GM23248 (cell line): ENCODE measurements at regions not wholly inside any gene's neighbourhood (a gene's known extent, or its start where the extent isn't known, plus 50 kb on each side); places are given as distances from the start of the nearest gene placed in this dataset.

Experiments used
- DNase-seq: peaks from one replicate; pipeline ENCODE4 v3.0.0-alpha.2; 2015
- H2AFZ ChIP-seq: fragments of 200-600 bp; sonication (generic); 2 replicates; pipeline ENCODE4 v1.6.1; 2016; ENCODE audit warnings: antibody characterized with exemption
- H3F3A ChIP-seq: fragments of 200-600 bp; sonication (generic); 2 replicates; pipeline ENCODE4 v1.6.1; 2016; ENCODE audit warnings: mild to moderate bottlenecking, antibody characterized with exemption, mixed run types; ENCODE audit not compliant: insufficient read depth
- H3K27ac ChIP-seq: fragments of 200-600 bp; sonication (generic); 2 replicates; pipeline ENCODE4 v1.5.1; 2016; ENCODE audit warnings: mild to moderate bottlenecking
- H3K27me3 ChIP-seq: fragments of 200-600 bp; sonication (generic); replicated peaks from 2 replicates; pipeline ENCODE4 v1.6.1; 2016; ENCODE audit warnings: mild to moderate bottlenecking; ENCODE audit not compliant: insufficient read depth
- H3K36me3 ChIP-seq: fragments of 200-600 bp; sonication (generic); 2 replicates; pipeline ENCODE4 v1.6.1; 2016; ENCODE audit warnings: low read depth, mild to moderate bottlenecking
- H3K4me1 ChIP-seq: fragments of 200-600 bp; sonication (generic); 2 replicates; pipeline ENCODE4 v1.6.1; 2016; ENCODE audit warnings: mild to moderate bottlenecking; ENCODE audit not compliant: insufficient read depth
- H3K4me2 ChIP-seq: fragments of 200-600 bp; sonication (generic); one replicate; pipeline ENCODE4 v1.6.1; 2016; ENCODE audit warnings: mild to moderate bottlenecking; ENCODE audit not compliant: unreplicated experiment
- H3K4me3 ChIP-seq: fragments of 200-600 bp; sonication (generic); 2 replicates; pipeline ENCODE4 v1.5.1; 2016; ENCODE audit warnings: mild to moderate bottlenecking
- H3K79me2 ChIP-seq: fragments of 200-600 bp; sonication (generic); 2 replicates; pipeline ENCODE4 v1.6.1; 2016; ENCODE audit warnings: mild to moderate bottlenecking; ENCODE audit not compliant: insufficient read depth
- H3K9ac ChIP-seq: fragments of 200-600 bp; sonication (generic); 2 replicates; pipeline ENCODE4 v1.6.1; 2016; ENCODE audit warnings: mild to moderate bottlenecking
- H3K9me2 ChIP-seq: fragments of 200-600 bp; sonication (generic); 2 replicates; pipeline ENCODE4 v1.6.1; 2016; ENCODE audit warnings: mixed run types, mild to moderate bottlenecking, moderate library complexity; ENCODE audit not compliant: insufficient read depth
- H3K9me3 ChIP-seq: fragments of 200-600 bp; sonication (generic); one replicate; pipeline ENCODE4 v1.6.1; 2017; ENCODE audit warnings: low read depth
- H4K20me1 ChIP-seq: fragments of 200-600 bp; sonication (generic); 2 replicates; pipeline ENCODE4 v1.6.0; 2016; ENCODE audit not compliant: insufficient read depth
- EZH2 ChIP-seq: fragments of 200-600 bp; sonication (generic); IDR thresholded peaks from 2 replicates; pipeline ENCODE4 v1.6.1; 2018; ENCODE audit warnings: antibody characterized with exemption, mild to moderate bottlenecking; ENCODE audit not compliant: insufficient read depth, poor library complexity, severe bottlenecking
- EZH2phosphoT487 ChIP-seq: fragments of 200-600 bp; sonication (generic); IDR thresholded peaks from 2 replicates; pipeline ENCODE4 v1.6.1; 2018; ENCODE audit warnings: antibody characterized with exemption, moderate library complexity, mild to moderate bottlenecking, low read depth; ENCODE audit not compliant: insufficient read depth
- WGBS, 2 experiments: methylation state at CpG; one replicate each; pipeline ENCODE4 v1.1.6; 2015 to 2017; ENCODE audit warnings: low lambda C conversion rate in 2 of 2, low coverage in 1 of 2; ENCODE audit errors: missing lambda C conversion rate in 2 of 2; 5-methylcytosine and 5-hydroxymethylcytosine counted together
- in situ Hi-C: fragments of 300-500 bp; cut with MboI; formaldehyde crosslinking; loops from 2 replicates; pipeline ENCODE4 v1.15.0; 2020

- Histone ChIP-seq H4K20me1 (no peaks in the 10 kb centered on the region), H3K4me3 (no peak overlapping the region), H3K27ac (no peak overlapping the region), H2AFZ (no peak overlapping the region), H3K9me2 (no peaks in the 10 kb centered on the region), H3K27me3 (no peaks in the 10 kb centered on the region), H3K4me1 (no peaks in the 10 kb centered on the region), H3K79me2 (no peaks in the 10 kb centered on the region), H3F3A (no peaks in the 10 kb centered on the region), H3K4me2 (no peak overlapping the region), H3K9ac (no peak overlapping the region), H3K9me3 (no peaks in the 10 kb centered on the region), H3K36me3 (no peaks in the 10 kb centered on the region)
- TF ChIP-seq EZH2: no peak
- TF ChIP-seq EZH2phosphoT487: no peak
- in situ Hi-C loops: no loop called here
- no peak for DNase-seq
- WGBS, 2 experiments: 19 to 24% methylated on average over 1 of the region's 1 CpG
Observed at GRCh38 chr14:66238969-66239368, 247.2 kb upstream of the CCDC196 start.

- no peak overlapping the region for H3K4me3 ChIP-seq
- no peaks in the 10 kb centered on the region for H4K20me1 ChIP-seq
- no peaks in the 10 kb centered on the region for H3K79me2 ChIP-seq
- no peak for DNase-seq
- TF ChIP-seq EZH2phosphoT487 (no peak), EZH2 (no peak)
- no peaks in the 10 kb centered on the region for H3K4me1 ChIP-seq
- no peaks in the 10 kb centered on the region for H3K9me2 ChIP-seq
- no peak overlapping the region for H3K4me2 ChIP-seq
- 48 to 52% methylated on average over 4 of the region's 4 CpGs for WGBS, 2 experiments
- in situ Hi-C loops: no loop called here
- no peak overlapping the region for H3K9ac ChIP-seq
- H2AFZ ChIP-seq: no peak overlapping the region
- H3K27ac ChIP-seq: no peak overlapping the region
- no peaks in the 10 kb centered on the region for H3K36me3 ChIP-seq
- no peaks in the 10 kb centered on the region for H3K27me3 ChIP-seq
- H3F3A ChIP-seq: no peaks in the 10 kb centered on the region
- H3K9me3 ChIP-seq: no peaks in the 10 kb centered on the region
Observed at GRCh38 chr14:66239589-66239988, 246.6 kb upstream of the CCDC196 start.

DNA sequence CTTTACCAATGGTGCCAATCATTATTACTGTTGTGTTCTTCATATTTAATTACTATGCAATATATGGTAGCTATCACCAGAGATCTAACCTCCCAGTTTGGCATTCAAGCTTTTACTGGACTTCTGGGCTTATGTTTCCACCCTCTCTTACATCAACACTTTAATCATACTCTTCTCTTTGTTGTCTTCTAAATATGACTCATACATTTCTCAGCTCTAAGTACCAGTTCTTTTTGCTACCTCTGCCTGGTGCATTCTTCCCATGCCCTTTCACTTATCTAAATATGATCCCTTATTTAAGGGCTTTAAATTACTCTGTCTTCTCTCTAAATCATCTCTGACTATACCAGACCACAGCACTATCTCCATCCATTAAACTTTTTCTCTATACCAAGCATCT is 246.1 kb upstream of the CCDC196 start:
- H3K9ac ChIP-seq: no peak overlapping the region
- H3K79me2 ChIP-seq: no peaks in the 10 kb centered on the region
- H3K4me3 ChIP-seq: no peak overlapping the region
- no peaks in the 10 kb centered on the region for H3K9me2 ChIP-seq
- TF ChIP-seq EZH2 (no peak), EZH2phosphoT487 (no peak)
- H2AFZ ChIP-seq: no peak overlapping the region
- H3K9me3 ChIP-seq: no peaks in the 10 kb centered on the region
- H4K20me1 ChIP-seq: no peaks in the 10 kb centered on the region
- in situ Hi-C loops: no loop called here
- H3K36me3 ChIP-seq: no peaks in the 10 kb centered on the region
- H3F3A ChIP-seq: no peaks in the 10 kb centered on the region
- no peaks in the 10 kb centered on the region for H3K27me3 ChIP-seq
- no peak overlapping the region for H3K4me2 ChIP-seq
- peak; percentile 9 for DNase-seq
- no peak overlapping the region for H3K27ac ChIP-seq
- H3K4me1 ChIP-seq: no peaks in the 10 kb centered on the region

- H3K4me1 ChIP-seq: no peaks in the 10 kb centered on the region
- H3K79me2 ChIP-seq: no peaks in the 10 kb centered on the region
- in situ Hi-C loops: no loop called here
- WGBS, 2 experiments: 50 to 63% methylated on average over 1 of the region's 1 CpG
- H3K36me3 ChIP-seq: no peaks in the 10 kb centered on the region
- no peaks in the 10 kb centered on the region for H4K20me1 ChIP-seq
- no peak overlapping the region for H3K9ac ChIP-seq
- no peak overlapping the region for H2AFZ ChIP-seq
- H3K4me3 ChIP-seq: no peak overlapping the region
- no peaks in the 10 kb centered on the region for H3K9me2 ChIP-seq
- no peaks in the 10 kb centered on the region for H3F3A ChIP-seq
- DNase-seq: no peak
- TF ChIP-seq EZH2phosphoT487: no peak
- no peak for TF ChIP-seq EZH2
- no peak overlapping the region for H3K4me2 ChIP-seq
- H3K27me3 ChIP-seq: no peaks in the 10 kb centered on the region
- H3K27ac ChIP-seq: no peak overlapping the region
- no peaks in the 10 kb centered on the region for H3K9me3 ChIP-seq
Observed at GRCh38 chr14:66242001-66242400, 244.2 kb upstream of the CCDC196 start.

DNA sequence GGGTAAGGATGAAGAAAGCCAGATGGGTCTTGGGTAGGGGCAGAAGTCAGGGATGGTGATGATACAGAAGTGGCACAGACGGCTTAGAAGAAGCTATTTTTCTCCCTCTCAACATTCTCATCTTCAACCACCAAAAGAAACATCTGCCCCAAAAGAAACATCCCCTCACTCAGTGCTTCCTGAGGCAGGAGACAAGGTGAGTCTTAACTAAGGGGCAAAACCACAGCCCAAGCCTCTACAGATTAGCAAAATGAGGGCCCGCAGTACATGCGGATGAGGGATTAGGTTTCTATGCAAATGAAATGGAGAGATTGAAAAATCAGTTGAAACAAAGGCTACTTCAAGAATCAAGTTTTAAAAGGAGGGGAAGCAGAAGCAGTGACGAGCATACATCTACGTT is 241.3 kb upstream of the CCDC196 start:
- in situ Hi-C loops: no loop called here
- no peaks in the 10 kb centered on the region for H3K9me3 ChIP-seq
- H3K27me3 ChIP-seq: no peaks in the 10 kb centered on the region
- TF ChIP-seq EZH2phosphoT487 (no peak), EZH2 (no peak)
- no peaks in the 10 kb centered on the region for H3K79me2 ChIP-seq
- H3K4me3 ChIP-seq: no peak overlapping the region
- no peaks in the 10 kb centered on the region for H4K20me1 ChIP-seq
- 54 to 65% methylated on average over 5 of the region's 5 CpGs for WGBS, 2 experiments
- H3F3A ChIP-seq: no peaks in the 10 kb centered on the region
- no peaks in the 10 kb centered on the region for H3K4me1 ChIP-seq
- H3K9ac ChIP-seq: no peak overlapping the region
- DNase-seq: no peak
- no peaks in the 10 kb centered on the region for H3K36me3 ChIP-seq
- H3K4me2 ChIP-seq: no peak overlapping the region
- no peak overlapping the region for H3K27ac ChIP-seq
- no peak overlapping the region for H2AFZ ChIP-seq
- H3K9me2 ChIP-seq: no peaks in the 10 kb centered on the region
